ENCODE measurements at regions not wholly inside any gene's neighbourhood (a gene's known extent, or its start where the extent isn't known, plus 50 kb on each side); places are given as distances from the start of the nearest gene placed in this dataset.

DNA sequence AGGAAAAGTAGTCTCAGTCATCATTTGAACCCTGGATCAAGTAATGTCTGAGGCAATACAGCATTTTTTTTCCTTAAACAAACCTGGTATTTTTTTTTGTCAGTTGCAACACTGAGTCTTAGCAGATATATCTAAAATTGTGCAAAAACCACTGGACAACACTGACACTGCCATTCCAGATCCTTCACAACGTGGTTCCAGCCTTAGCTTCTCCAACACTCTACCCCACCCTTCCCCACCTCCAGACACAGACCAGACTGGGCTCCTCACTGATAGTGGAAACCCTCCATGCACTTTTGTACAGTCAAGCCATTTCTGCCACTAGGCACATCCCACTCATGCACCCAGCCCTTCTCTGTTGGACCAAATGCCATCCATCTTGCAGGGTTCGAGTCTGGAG lies 199.6 kb upstream of the CTNNB1 start:
- H3K4me2 ChIP-seq (ENCODE audit: insufficient read depth, insufficient read length, low read length) = no peak overlapping the region
- Mint-ChIP-seq H3K9me3 (no peaks in the 10 kb centered on the region; a peak in 1 of 5 replicates), H3K4me1 (peaks cover 55 to 69% of the 10 kb centered on the region in 2 experiments), H3K4me3 (no peak overlapping the region), H3K36me3 (ENCODE audit: insufficient read depth in 1 of 3, low read depth in 3 of 3) (no peaks in the 10 kb centered on the region; a peak in 1 of 7 replicates), H3K27me3 (ENCODE audit: low read depth) (0 out of 2 replicates have a peak, but pooled peaks cover 1% of the 10 kb centered on the region), H3K27ac (peak overlapping the region in 1 of 3 experiments; percentile 59; a peak in 1 of 7 replicates)
- no peak overlapping the region for H3K4ac ChIP-seq (ENCODE audit: low read depth, low read length)
- no peak overlapping the region for H3K9ac ChIP-seq (ENCODE audit: extremely low read depth, insufficient read length, low read length)
- no peak overlapping the region for H2AK5ac ChIP-seq (ENCODE audit: insufficient read length, low read length)
- no peak overlapping the region for H3K23ac ChIP-seq (ENCODE audit: insufficient read length, low read depth, low read length)
- H3K4me1 ChIP-seq (ENCODE audit: insufficient read depth, low read length) = peaks cover 20% of the 10 kb centered on the region
- no peak overlapping the region for H2BK15ac ChIP-seq (ENCODE audit: low read depth, low read length)
- peaks cover 5% of the 10 kb centered on the region for H3K23me2 ChIP-seq (ENCODE audit: insufficient read length, low read depth, low read length, poor library complexity, severe bottlenecking)
- H3K27ac ChIP-seq (ENCODE audit: insufficient read length, low read depth, low read length) = no peak overlapping the region
- no peak overlapping the region for H4K5ac ChIP-seq (ENCODE audit: insufficient read length, low read depth, low read length)
- H3T11ph ChIP-seq (ENCODE audit: low read length) = no peak overlapping the region
- no peak overlapping the region for H2AFZ ChIP-seq (ENCODE audit: low read length)
- no peak overlapping the region for H2BK20ac ChIP-seq (ENCODE audit: low read depth, low read length, poor library complexity, severe bottlenecking)
- WGBS (ENCODE audit: extremely low coverage, insufficient read length, low lambda C conversion rate) = no CpG with 5 or more reads among the region's 2 CpGs
- no peak overlapping the region for H4K91ac ChIP-seq (ENCODE audit: insufficient read length, low read depth, low read length)
- H4K20me1 ChIP-seq (ENCODE audit: control insufficient read depth, insufficient read depth, insufficient read length) = no peaks in the 10 kb centered on the region
- no peaks in the 10 kb centered on the region for H3K79me1 ChIP-seq (ENCODE audit: insufficient read depth, low read depth, low read length, poor library complexity, severe bottlenecking)
- TF ChIP-seq, protein P1, sequence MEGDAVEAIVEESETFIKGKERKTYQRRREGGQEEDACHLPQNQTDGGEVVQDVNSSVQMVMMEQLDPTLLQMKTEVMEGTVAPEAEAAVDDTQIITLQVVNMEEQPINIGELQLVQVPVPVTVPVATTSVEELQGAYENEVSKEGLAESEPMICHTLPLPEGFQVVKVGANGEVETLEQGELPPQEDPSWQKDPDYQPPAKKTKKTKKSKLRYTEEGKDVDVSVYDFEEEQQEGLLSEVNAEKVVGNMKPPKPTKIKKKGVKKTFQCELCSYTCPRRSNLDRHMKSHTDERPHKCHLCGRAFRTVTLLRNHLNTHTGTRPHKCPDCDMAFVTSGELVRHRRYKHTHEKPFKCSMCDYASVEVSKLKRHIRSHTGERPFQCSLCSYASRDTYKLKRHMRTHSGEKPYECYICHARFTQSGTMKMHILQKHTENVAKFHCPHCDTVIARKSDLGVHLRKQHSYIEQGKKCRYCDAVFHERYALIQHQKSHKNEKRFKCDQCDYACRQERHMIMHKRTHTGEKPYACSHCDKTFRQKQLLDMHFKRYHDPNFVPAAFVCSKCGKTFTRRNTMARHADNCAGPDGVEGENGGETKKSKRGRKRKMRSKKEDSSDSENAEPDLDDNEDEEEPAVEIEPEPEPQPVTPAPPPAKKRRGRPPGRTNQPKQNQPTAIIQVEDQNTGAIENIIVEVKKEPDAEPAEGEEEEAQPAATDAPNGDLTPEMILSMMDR (conservative IDR thresholded peaks at IDR 0.05) = no peak
- no peak overlapping the region for H3K18ac ChIP-seq (ENCODE audit: insufficient read length, low read depth, low read length)
- no peak overlapping the region for H4K8ac ChIP-seq (replicated peaks; ENCODE audit: insufficient read length, low read depth, low read length)
- H3K79me2 ChIP-seq (ENCODE audit: insufficient read depth, low read length) = no peaks in the 10 kb centered on the region
- no peak overlapping the region for H2BK12ac ChIP-seq (ENCODE audit: insufficient read length, low read depth, low read length)
- no peak overlapping the region for H3K56ac ChIP-seq (ENCODE audit: insufficient read length, low read depth, low read length)
- H3K27me3 ChIP-seq (ENCODE audit: insufficient read depth, low read length) = no peaks in the 10 kb centered on the region
- no peak overlapping the region for H2BK120ac ChIP-seq (ENCODE audit: low read depth, low read length, poor library complexity, severe bottlenecking)
- DNase-seq = no peak
- no peak overlapping the region for H2BK5ac ChIP-seq (ENCODE audit: insufficient read length, low read length)
- no peak overlapping the region for H3K14ac ChIP-seq (ENCODE audit: insufficient read depth, low read length)
- no peaks in the 10 kb centered on the region for H3K9me3 ChIP-seq (ENCODE audit: control insufficient read depth, low read depth, low read length)

Data from H9 (cell line).